Omental fat pad (tissue), 3 donors: ENCODE measurements at regions not wholly inside any gene's neighbourhood (a gene's known extent, or its start where the extent isn't known, plus 50 kb on each side); places are given as distances from the start of the nearest gene placed in this dataset.

Experiments
- ATAC-seq: fragments of 150-250 bp; one replicate; pipeline ENCODE4 v1.9.1; 2016; ENCODE audit warnings: mild to moderate bottlenecking, moderate library complexity; ENCODE audit not compliant: low FRiP score
- DNase-seq: peaks from one replicate; pipeline ENCODE4 v3.0.0-alpha.2; 2019; ENCODE audit warnings: low spot score
- TF ChIP-seq, protein P1 (sequence below), 3 donors: fragments of 450-650 bp; IDR thresholded peaks; one replicate each; pipeline ENCODE4 v1.5.1; 2016 to 2017; ENCODE audit warnings: antibody characterized with exemption in 3 of 3, mild to moderate bottlenecking in 3 of 3, moderate library complexity in 2 of 3

DNA sequence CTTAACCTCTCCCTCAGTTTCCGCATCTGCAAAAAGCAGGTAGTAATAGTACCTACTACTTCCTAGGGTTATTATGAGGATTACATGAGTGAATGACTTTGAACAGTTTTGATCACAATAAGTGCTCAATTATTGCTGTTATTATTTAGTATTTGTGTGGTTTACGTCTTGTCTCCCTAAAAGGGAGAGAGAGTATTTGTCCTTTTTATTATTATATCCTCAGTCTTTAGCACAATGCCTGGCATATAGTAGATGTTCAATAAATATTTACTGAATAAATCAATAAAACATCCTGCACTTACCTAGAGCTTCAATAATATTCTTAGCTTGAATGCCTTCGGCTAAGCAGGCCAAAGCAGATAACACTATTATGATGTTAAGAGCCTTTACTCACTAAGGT is 160.0 kb downstream of the TANC2 start:
- ATAC-seq (no peak), DNase-seq (no peak)
- TF ChIP-seq, protein P1, sequence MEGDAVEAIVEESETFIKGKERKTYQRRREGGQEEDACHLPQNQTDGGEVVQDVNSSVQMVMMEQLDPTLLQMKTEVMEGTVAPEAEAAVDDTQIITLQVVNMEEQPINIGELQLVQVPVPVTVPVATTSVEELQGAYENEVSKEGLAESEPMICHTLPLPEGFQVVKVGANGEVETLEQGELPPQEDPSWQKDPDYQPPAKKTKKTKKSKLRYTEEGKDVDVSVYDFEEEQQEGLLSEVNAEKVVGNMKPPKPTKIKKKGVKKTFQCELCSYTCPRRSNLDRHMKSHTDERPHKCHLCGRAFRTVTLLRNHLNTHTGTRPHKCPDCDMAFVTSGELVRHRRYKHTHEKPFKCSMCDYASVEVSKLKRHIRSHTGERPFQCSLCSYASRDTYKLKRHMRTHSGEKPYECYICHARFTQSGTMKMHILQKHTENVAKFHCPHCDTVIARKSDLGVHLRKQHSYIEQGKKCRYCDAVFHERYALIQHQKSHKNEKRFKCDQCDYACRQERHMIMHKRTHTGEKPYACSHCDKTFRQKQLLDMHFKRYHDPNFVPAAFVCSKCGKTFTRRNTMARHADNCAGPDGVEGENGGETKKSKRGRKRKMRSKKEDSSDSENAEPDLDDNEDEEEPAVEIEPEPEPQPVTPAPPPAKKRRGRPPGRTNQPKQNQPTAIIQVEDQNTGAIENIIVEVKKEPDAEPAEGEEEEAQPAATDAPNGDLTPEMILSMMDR (IDR thresholded peaks at IDR 0.05) = no peak

DNA sequence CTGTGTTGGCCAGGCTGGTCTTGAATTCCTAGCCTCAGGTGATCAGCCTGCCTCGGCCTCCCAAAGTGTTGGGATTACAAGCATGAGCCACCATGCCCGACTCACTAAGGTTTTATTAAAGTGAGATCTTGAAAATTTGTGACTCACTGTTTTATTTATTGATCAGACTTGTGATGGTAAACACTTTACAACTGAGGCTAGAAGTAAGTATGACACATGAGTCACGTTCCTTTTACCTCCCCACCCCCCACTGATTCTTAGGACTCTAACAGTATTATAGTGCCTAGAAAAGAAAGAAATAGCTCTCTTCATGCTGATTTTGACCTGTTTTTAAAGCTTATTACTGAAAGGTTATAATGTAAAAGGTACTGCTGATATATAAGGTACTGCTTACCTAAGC is 160.6 kb downstream of the TANC2 start:
- no peak for DNase-seq
- TF ChIP-seq, protein P1 (IDR thresholded peaks at IDR 0.05) = no peak
- ATAC-seq = no peak

DNA sequence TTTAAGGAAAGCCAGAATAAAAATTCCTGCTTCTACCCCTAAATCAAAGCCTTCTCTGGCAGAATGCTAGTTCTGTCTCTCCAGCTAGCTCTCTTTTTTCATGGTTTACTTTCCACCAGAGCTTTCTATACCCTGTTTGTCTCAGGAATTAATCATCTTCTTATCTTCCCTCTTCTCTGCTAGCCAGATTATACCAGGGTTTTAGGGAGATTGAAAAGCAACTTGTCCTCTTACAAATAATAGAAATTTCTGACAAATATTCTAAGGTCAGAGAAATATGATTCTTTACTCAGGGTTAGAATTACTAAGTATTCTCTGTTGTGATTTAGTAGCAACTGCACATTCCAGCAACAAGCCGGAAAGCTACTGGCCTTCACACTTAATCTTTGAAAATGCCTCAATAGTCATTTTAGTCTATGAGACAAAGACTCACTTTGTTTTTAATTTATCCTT is 166.4 kb downstream of the TANC2 start:
- DNase-seq (no peak), ATAC-seq (no peak)
- TF ChIP-seq, protein P1 (IDR thresholded peaks at IDR 0.05) = no peak

DNA sequence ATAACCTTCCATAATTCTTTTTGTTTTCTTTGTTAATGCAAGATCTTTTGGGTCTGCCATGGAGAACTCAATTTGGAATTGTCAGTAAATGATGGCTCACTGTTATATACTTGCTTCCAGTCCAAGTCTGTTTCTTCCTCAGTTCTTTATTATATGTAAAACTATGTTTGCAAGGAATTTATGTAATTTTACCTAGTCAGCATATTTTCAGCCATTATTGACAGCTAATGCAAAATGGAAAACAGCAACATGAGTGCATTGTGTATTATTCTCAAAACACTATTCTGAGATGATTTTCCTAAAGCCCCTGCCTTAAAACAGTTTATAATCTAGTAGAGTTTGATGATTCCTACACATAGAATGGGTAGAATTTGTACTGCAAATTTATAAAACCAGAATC is 167.5 kb downstream of the TANC2 start:
- ATAC-seq (no peak), DNase-seq (no peak)
- TF ChIP-seq, protein P1 (IDR thresholded peaks at IDR 0.05) = no peak

DNA sequence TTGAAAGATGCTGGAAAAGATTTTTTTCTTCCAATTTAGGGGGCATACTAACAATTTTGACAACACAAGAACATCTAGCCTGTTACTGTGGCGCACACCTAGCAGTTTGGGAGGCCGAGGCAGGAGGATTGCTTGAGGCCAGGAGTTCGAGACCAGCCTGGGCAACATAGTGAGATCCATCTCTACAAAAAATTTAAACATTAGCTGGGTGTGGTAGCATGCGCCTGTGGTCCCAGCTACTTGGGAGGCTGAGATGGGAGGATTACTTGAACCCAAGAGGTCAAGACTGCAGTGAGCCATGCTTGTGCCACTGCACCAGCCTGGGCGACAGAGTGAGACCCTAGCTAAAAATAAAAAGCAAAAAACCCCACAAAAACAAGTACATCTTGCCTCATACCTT is 168.8 kb downstream of the TANC2 start:
- ATAC-seq (no peak), DNase-seq (no peak)
- TF ChIP-seq, protein P1 (IDR thresholded peaks at IDR 0.05) = no peak

DNA sequence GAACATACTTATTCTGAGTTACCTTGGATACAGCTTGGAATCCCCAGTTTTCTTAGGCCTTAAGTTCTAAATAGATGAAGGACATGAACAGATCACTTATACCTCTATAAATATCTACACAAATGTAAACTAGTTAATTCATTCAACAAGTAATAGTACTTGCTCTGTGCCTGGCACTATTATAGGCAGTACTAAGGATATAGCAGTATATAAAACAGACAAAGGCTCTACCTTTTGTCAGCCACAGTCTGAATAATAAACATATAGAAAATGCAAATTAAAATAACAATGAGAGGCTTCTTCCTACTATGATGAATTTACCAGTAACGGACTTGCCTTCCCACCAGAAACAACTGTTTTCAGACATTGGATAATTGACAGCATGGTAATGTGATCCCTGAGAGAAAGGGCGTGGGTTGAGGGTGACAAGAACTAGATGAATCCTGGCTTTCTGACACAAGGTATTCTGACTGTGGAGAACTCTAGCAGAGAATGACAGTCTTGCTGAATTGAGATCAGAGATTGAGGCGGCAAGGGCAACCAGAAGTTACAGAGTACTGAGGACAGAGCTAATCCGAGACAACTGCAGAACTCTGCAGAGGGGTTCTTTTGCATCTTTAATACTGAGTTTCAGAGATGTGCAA is 170.5 kb downstream of the TANC2 start:
- TF ChIP-seq, protein P1 (IDR thresholded peaks at IDR 0.05) = no peak
- no peak for ATAC-seq
- DNase-seq = no peak

DNA sequence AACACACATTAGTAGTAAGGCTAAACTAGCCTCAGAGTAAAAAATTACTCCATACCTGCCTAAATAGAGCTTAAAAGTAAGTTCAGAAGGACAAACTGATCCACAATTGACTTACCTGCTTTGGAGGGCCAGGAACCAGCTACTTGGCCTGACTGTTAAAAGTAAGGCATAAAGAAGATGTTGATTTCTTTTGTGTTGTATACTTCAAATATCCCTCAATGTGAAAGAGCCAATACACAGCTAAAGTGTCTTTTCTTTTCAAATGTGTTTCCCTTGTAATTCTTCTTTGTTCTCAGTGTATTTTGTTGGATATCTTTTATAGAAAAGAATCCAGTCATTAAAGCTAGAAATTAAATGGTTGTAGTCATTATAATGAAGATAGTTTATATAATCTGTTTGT is 171.1 kb downstream of the TANC2 start:
- ATAC-seq = no peak

More for the DNA sequence above, 171.1 kb downstream of the TANC2 start:
- DNase-seq = no peak
- TF ChIP-seq, protein P1 (IDR thresholded peaks at IDR 0.05) = no peak
